HG02763 (cell line): ENCODE measurements at regions not wholly inside any gene's neighbourhood (a gene's known extent, or its start where the extent isn't known, plus 50 kb on each side); places are given as distances from the start of the nearest gene placed in this dataset.
"Not testable (repeated sequence)": the region's sequence is repeated elsewhere in the genome, so short reads cannot be mapped to it uniquely, and the experiment has no call there.

Source experiments
- ATAC-seq: cut with Tn5 transposase; IDR thresholded peaks from one replicate; pipeline ENCODE4 v1.9.1; 2021; ENCODE audit warnings: mild to moderate bottlenecking, moderate library complexity; ENCODE audit not compliant: unreplicated experiment

GRCh38 chr4:67412153-67412712, 133.1 kb downstream of the CENPC start:
- not testable (repeated sequence) for ATAC-seq

- no peak for ATAC-seq
Observed at GRCh38 chr4:67403342-67403741, 142.0 kb downstream of the CENPC start.

- no peak for ATAC-seq
Observed at GRCh38 chr4:67401902-67402301, 143.4 kb downstream of the CENPC start.

- no peak for ATAC-seq
Observed at GRCh38 chr4:67397931-67398330, 147.4 kb downstream of the CENPC start.

GRCh38 chr4:67397031-67397430, 148.3 kb downstream of the CENPC start:
- ATAC-seq = no peak

GRCh38 chr4:67396008-67396407, 149.3 kb downstream of the CENPC start:
- ATAC-seq = no peak

- ATAC-seq = no peak
Observed at GRCh38 chr4:67394879-67395278, 150.4 kb downstream of the CENPC start.

- no peak for ATAC-seq
Observed at GRCh38 chr4:67393699-67394281, 151.5 kb downstream of the CENPC start.

- no peak for ATAC-seq
Observed at GRCh38 chr4:67393007-67393406, 152.3 kb downstream of the CENPC start.

- not testable (repeated sequence) for ATAC-seq
Observed at GRCh38 chr4:67381406-67381804, 163.9 kb downstream of the CENPC start.

- ATAC-seq = not testable (repeated sequence)
Observed at GRCh38 chr4:67380702-67381405, 164.4 kb downstream of the CENPC start.

GRCh38 chr4:67380154-67380553, 165.1 kb downstream of the CENPC start:
- ATAC-seq = no peak

GRCh38 chr4:67375291-67375690, 170.0 kb downstream of the CENPC start:
- ATAC-seq = no peak

GRCh38 chr4:67371615-67372014, 173.7 kb downstream of the CENPC start:
- no peak for ATAC-seq

GRCh38 chr4:67366311-67366861, 178.9 kb downstream of the CENPC start:
- ATAC-seq = no peak

- ATAC-seq = no peak
Observed at GRCh38 chr4:67365661-67366245, 179.6 kb downstream of the CENPC start.

- ATAC-seq = no peak
Observed at GRCh38 chr4:67355806-67356205, 189.5 kb downstream of the CENPC start.

GRCh38 chr4:67346654-67347053, 198.6 kb downstream of the CENPC start:
- no peak for ATAC-seq

- no peak for ATAC-seq
Observed at GRCh38 chr4:67344594-67345380, 200.5 kb downstream of the CENPC start.

- no peak for ATAC-seq
Observed at GRCh38 chr4:67343199-67343598, 202.1 kb downstream of the CENPC start.

- no peak for ATAC-seq
Observed at GRCh38 chr4:67342291-67342690, 203.0 kb downstream of the CENPC start.
